GM21367 (cell line): ENCODE measurements at regions not wholly inside any gene's neighbourhood (a gene's known extent, or its start where the extent isn't known, plus 50 kb on each side); places are given as distances from the start of the nearest gene placed in this dataset.

ENCODE experiments used
- ATAC-seq: cut with Tn5 transposase; IDR thresholded peaks from one replicate; pipeline ENCODE4 v1.9.1; 2021; ENCODE audit not compliant: unreplicated experiment

DNA sequence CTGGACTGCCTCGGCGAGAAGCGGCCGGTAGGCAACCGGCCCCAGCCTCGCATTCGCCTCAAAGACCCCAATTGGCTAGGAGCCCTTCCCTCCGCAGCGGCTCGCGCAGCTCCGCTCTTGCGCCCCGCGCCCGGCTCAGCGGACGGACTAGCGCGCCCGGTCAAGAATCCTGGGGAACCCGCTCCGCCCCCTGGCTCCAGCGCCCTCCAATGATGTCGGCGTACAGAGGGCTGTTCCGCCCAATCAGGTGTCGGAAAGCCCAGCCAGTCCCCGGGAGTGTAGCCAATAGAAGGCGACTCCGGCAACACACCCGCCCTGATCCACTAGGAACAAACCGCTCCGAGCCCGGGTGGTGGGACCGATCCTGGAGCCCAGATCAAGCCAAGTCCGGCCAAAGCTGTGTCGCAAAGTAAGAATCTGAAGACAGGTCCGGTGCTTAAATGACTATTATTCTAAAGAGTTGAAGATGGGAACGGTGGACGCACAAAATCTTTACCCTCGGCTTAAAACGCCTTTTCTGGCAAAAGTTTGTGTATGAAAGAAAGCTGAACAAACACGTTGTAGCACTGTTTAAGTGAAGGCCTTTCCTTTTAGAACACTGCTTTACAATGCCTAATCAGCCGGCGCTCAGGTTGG, 132.2 kb downstream of the OGFRL1 start:
- no peak for ATAC-seq

- ATAC-seq, result no peak
Measured at GRCh38 chr6:71421611-71422010, 133.0 kb downstream of the OGFRL1 start.

- ATAC-seq, result no peak
Measured at GRCh38 chr6:71430018-71430417, 141.4 kb downstream of the OGFRL1 start.

DNA sequence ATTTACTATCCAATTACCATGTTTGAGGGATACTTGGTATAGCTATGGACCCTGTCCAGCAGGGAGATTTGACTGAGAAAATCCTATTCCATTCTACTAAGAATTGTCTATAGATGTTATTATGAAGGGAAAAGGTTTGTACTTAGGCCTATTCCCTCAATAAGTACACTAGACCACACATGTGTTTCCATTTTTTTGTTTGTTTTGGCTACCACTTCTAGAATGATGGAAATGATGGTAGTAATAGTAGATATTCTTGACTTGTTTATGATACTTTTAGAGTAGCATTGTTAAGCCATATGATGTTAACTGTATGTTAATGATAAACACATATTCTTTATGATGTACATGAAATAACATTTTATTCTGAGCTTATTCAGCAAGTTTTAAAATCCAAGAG, 144.8 kb downstream of the OGFRL1 start:
- no peak for ATAC-seq

DNA sequence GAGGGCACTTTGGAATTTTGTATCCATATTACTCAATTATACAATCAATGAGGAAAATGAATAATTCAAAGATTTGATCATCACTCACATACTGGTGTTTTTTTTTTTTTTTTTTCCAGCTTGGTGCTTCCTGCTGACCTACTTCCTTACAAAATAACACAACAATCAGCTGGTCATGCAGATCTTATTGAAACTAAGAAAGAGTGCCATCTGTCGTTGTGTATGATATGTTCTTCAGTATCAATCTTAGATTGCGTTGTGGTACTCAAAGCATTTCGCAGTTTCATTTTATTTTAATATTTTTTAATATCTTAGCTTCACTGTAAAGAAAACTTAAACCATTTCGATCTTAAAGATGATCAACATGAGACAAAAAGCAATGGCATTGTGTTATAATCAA, 155.6 kb downstream of the OGFRL1 start:
- ATAC-seq, result no peak

- ATAC-seq, result no peak
Measured at GRCh38 chr6:71446057-71446456, 157.4 kb downstream of the OGFRL1 start.

DNA sequence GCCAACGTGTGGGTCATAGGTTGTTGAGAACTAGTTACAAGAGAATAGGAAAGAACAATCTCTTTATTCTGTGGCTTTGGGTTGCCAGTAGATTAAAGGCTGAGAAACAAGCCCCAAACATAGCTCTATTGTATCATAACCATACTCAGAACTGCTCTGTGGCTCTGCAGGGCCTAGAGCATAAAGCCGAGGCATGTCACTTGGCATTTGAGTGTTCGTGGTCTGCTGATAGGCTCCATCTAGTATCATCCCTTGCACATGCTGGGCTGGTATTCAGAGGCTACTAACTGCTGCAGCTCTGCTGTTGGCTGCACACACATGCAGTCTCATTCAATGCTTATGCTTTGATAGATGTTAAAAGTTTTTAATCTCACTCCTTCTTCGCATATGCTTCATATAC, 157.9 kb downstream of the OGFRL1 start:
- no peak for ATAC-seq

DNA sequence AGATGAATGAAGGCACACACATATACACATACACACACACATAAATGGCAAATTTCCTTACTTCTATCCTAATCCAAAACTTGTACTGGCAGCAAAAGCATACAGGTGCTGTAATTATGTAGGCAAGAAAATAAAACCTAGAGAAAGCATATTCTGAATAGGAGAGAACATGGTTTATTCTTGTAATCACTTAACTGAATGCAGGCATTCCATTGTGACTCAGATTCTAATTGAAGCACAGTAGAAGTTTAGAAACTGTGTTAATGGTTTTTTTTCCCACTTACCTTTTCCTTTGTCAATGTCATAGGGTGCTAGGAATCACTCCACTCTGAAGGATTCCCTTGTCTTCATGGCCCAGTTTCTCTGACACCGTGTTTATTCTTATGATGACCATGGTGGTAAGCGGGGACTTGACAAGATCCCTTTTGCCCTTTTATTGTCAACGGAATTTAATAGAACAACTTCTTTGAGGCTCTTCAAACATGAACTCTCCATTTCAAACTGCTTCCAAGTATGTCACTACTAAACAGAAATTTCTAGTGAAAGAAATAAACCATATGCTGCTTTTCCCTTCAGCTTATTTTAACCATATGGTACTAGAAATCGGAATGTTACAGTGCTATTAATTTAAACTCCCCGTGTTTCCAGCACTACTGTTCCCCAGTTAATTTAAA, 164.2 kb downstream of the OGFRL1 start:
- no peak for ATAC-seq

DNA sequence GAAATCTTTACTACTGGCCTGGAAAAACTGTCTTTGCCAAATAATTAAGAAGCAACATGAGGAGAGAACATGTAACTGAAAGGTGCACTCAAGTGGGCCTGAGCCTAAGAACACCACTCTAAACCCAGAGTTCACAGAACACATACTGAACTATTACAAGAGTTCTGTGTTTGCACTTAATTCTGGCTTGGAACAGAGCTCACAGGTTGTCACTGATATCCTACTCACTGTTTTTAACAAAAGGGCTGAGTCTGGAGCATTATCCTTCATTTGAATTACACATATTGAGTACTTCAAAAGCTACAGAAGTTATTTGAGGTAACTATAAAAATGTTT, 164.7 kb downstream of the OGFRL1 start:
- ATAC-seq, result no peak

GRCh38 chr6:71454056-71454455, 165.4 kb downstream of the OGFRL1 start:
- no peak for ATAC-seq

- no peak for ATAC-seq
Measured at GRCh38 chr6:71457929-71458328, 169.3 kb downstream of the OGFRL1 start.

- no peak for ATAC-seq
Measured at GRCh38 chr6:71459162-71459561, 170.6 kb downstream of the OGFRL1 start.

DNA sequence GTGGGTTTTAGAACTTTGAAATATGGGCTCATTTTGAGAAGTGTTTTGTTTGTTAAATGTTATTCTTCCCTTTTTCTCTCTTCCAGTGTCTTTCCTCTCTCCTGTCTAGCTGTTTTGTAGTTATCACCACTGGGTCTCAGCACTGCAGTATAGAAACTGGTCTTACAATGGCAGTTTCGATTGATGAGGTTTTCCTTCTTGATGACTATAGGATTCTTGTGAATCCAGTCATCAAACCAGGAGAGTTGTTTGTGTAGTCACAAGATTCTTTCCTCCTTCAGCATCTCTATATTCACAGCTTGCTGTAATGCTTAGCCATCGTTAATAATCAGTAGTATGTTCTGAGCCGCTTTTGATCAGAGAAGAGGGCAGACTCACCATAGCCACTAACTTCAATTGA, 172.3 kb downstream of the OGFRL1 start:
- ATAC-seq, result no peak

DNA sequence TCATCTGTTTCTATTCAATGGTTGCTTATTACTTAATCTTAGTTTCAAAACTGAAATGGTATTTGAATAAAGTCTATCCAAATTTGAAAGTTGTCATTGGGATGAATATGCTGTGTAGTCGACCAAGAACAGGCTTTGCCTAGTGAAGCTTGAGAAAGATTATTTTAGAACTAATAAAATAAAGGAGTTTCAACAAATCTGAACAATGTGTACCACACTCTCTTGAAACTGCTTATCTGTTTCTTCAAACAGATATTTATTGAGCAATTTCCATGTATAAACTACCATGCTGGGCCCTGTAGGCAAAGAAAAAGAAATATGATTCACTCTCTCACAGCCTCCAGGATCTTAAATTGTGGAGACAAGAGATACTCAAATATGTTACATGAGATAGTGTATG, 174.4 kb downstream of the OGFRL1 start:
- no peak for ATAC-seq

- no peak for ATAC-seq
Measured at GRCh38 chr6:71465096-71465495, 176.5 kb downstream of the OGFRL1 start.

DNA sequence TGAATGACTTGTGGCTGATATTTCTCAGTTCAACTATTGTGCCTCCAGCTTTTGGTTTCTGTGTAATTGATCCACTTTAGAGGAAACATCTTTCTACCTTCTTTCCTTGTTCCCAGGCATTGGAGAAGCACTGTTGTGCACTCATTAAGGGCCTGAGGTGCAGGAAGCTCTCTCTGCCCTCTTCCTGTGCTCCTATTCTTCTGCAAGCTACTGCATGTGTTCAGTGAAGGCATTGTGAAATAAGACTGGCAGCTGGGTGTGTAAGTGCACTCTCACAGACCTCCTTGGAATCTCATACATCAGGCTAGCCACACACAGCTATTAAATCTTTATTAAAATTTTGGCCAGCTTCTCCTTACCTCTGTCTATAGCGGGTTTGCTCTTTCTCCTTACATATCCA, 177.8 kb downstream of the OGFRL1 start:
- no peak for ATAC-seq

DNA sequence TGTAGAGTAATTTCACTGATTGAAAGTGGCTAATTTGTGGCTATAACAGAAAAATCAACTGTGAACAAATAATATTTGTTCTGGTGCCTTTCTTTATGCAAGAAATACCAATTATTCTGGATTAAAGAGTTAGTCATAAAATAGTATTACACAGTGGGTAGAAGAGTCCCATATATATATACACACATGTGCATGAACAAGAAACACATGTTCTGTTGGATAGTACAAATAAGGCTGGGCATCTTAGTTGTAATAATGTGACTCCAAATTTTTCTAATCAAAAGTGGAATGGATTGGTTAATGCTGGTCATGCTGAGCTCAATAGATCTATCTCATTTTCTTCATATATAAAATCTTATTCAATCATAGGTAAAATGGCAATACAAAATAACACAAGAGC, 179.4 kb downstream of the OGFRL1 start:
- no peak for ATAC-seq

DNA sequence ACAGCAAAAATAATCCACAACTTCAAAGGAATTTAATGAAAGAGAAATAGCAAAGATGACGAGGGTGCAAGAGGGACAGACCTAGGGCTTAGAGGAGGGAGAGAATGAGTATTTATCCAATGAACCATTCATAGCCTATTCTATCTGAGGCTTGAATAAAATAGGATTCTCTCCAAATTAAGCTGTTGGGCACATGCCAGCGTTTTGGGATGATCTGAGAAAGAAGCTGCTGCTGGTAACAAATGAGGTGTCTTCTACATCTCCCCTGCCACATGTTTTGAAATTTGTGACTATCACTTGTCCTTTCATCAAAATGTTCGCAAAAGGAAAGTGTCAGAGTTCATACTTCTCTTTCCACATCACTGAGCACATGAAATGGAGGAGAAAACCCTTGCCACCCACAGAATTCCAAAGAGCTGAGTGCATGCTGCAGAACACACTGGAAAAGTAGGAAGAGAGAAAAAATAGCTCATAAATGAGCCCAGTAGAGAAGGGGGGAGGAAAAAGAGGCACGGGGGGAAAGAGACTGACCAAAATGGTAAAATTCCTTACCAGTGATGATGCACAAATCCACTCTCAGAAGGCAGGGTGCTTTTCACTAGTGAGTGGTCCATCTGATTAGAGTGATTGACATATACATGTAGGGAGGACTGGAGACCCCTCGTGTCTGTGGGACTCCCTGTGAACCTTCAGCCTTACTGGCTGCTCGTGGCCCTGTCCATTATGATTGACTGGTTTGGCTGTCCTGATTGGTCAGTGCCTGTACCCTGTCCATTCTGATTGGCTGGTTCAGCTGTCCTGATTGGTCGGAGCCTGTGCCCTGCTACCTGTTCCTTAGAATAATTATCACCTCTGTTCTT, 180.5 kb downstream of the OGFRL1 start:
- ATAC-seq, result no peak

GRCh38 chr6:71471718-71472117, 183.1 kb downstream of the OGFRL1 start:
- ATAC-seq, result no peak

DNA sequence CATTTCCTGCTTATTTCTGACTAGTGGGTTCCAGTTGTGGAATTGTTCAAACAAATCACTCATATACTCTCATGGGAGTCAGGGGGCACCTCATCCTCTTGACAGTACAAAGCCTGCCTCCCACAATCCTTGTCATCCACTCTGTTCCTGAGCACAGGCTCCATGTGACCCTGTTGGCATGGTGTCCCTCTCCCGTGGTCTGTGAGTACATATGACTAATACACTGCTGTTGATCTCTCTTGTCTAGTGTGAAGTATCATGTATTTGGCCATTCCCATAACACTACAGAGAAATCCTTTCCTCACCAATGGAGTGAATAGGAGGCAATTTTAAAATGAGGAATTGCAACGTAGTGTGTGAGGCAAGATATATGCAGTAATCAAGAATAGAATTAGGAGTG, 185.3 kb downstream of the OGFRL1 start:
- no peak for ATAC-seq

DNA sequence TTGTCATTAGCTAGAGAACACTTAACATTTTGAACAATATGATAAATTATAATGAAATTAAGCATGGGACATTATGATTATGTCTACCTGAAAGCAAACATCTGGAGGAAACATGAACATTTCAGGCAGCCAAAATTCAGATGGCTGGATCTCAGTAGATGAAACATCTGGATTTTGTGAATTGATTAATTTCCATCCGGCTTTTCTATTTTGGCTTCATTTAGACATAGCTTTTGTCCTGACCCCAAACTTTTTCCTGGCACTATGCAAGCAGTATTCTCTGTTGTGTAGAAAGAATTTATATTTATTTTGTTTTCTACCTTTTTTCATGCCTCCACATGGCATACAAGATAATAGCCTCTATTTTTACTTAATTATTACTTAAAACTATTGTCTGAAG, 186.3 kb downstream of the OGFRL1 start:
- ATAC-seq, result no peak

DNA sequence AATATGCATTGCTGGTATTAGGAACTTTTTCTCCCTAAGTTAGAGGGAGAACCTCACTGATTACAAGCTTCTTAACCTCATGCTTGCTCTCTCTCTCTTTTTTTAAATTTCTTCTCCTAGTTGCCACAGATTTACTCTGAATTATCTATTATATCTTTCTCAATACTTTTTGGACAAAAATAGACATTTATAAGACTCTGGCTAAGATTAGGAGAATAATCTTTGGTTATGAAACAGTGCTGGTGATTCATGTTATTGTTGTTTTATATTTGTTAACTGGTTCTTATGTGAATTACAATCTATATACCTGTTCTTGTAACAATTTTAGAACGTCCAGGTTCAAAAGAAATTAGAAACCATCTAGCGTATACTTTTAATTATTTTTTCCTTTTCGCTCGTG, 187.8 kb downstream of the OGFRL1 start:
- no peak for ATAC-seq
